Caco-2 (cell line): ENCODE measurements at regions not wholly inside any gene's neighbourhood (a gene's known extent, or its start where the extent isn't known, plus 50 kb on each side); places are given as distances from the start of the nearest gene placed in this dataset.

Experiments
- BruUV-seq: library from RNA; stranded (reverse); fragments of 400-500 nt; replicated peaks from 2 replicates; lab custom pipeline; 2021; lab: Mats Ljungman, UMichigan
- CTCF ChIA-PET: fragments of 300-600 bp; sonication (Branson Sonifier 250); formaldehyde crosslinking; loops from one replicate; lab custom pipeline; 2022; ENCODE audit warnings: antibody characterized with exemption; lab: Charles Lee
- POLR2A ChIA-PET: fragments of 300-600 bp; sonication (Branson Sonifier 250); formaldehyde crosslinking; loops from one replicate; lab custom pipeline; 2022; ENCODE audit warnings: antibody characterized with exemption; lab: Charles Lee
- DNase-seq, 2 experiments: peaks; one replicate each; pipeline versions ENCODE4 v3.0.0 to v3.0.0-alpha.2; 2020 to 2022
- H3K27me3 ChIP-seq: replicated peaks from 2 replicates; pipeline ENCODE4 v1.6.0; 2011; ENCODE audit warnings: low read length; ENCODE audit not compliant: control insufficient read depth, insufficient read depth
- H3K36me3 ChIP-seq: 2 replicates; pipeline ENCODE4 v1.5.1; 2011; ENCODE audit warnings: low read length; ENCODE audit not compliant: control insufficient read depth, insufficient read depth
- H3K4me1 ChIP-seq: fragments of 250-450 bp; sonication (Bioruptor Pico); 2 replicates; pipeline ENCODE4 v1.5.1; 2020; ENCODE audit warnings: mild to moderate bottlenecking
- H3K4me3 ChIP-seq: 2 replicates; pipeline ENCODE4 v1.5.1; 2011; ENCODE audit warnings: low read depth, mild to moderate bottlenecking, control low read depth, low read length
- H3K9me3 ChIP-seq: fragments of 250-450 bp; sonication (Bioruptor Pico); 2 replicates; pipeline ENCODE4 v1.5.1; 2020; ENCODE audit warnings: mild to moderate bottlenecking, moderate library complexity
- H3K27ac Mint-ChIP-seq: one replicate; pipeline ENCODE4 v1.8.0; 2022; ENCODE audit warnings: mixed read lengths; ENCODE audit not compliant: unreplicated experiment
- H3K27me3 Mint-ChIP-seq: one replicate; pipeline ENCODE4 v1.8.0; 2022; ENCODE audit warnings: mixed read lengths; ENCODE audit not compliant: insufficient read depth, unreplicated experiment
- H3K36me3 Mint-ChIP-seq: one replicate; pipeline ENCODE4 v1.8.0; 2022; ENCODE audit warnings: mild to moderate bottlenecking, mixed read lengths; ENCODE audit not compliant: insufficient read depth, unreplicated experiment
- H3K4me1 Mint-ChIP-seq: one replicate; pipeline ENCODE4 v1.8.0; 2022; ENCODE audit warnings: low read depth, mixed read lengths; ENCODE audit not compliant: unreplicated experiment
- H3K4me3 Mint-ChIP-seq: one replicate; pipeline ENCODE4 v1.8.0; 2022; ENCODE audit warnings: mild to moderate bottlenecking, moderate library complexity, mixed read lengths; ENCODE audit not compliant: unreplicated experiment
- H3K9me3 Mint-ChIP-seq: one replicate; pipeline ENCODE4 v1.8.0; 2022; ENCODE audit warnings: mixed read lengths; ENCODE audit not compliant: unreplicated experiment
- intact Hi-C: fragments of 100-400 bp; cut with micrococcal nuclease; formaldehyde crosslinking; loops from one replicate; pipeline ENCODE4 v1.10.0; 2022; ENCODE audit not compliant: unreplicated experiment
- TF ChIP-seq, protein P1 (sequence below), 2 experiments: fragments of 200-600 bp in 1 of 2; IDR thresholded peaks; 1 replicate in 1 of 2; 2 replicates in 1 of 2; pipeline versions ENCODE4 v1.5.1 to v1.8.0; 2011 to 2022; ENCODE audit warnings: antibody characterized with exemption in 1 of 2, control low read depth in 1 of 2, inconsistent platforms in 1 of 2, low read depth in 1 of 2, low read length in 1 of 2, mild to moderate bottlenecking in 1 of 2, moderate library complexity in 1 of 2; ENCODE audit not compliant: insufficient read depth in 1 of 2, severe bottlenecking in 1 of 2, unreplicated experiment in 1 of 2

DNA sequence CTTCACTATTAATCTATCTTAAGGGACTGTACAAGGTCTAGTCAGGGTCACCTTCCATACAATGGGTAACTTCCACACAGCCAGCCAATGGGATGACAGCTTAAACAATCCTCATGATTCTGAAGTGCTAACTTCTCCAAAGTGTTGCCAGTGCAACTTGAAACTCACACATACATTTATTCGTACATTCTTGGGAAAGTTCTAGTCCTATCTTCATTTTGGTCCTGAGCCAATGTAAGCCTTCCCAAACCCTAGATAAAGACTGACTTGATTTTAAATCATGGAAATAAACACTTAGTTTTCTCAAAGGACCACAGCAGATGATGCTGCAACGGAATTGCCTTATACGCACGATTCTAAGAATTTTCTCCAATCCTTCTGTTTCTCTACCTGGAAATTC, 117.5 kb upstream of the COL1A2 start:
- Histone ChIP-seq H3K9me3 (no peaks in the 10 kb centered on the region), H3K27me3 (peaks cover 5% of the 10 kb centered on the region), H3K4me3 (no peak overlapping the region), H3K36me3 (no peaks in the 10 kb centered on the region), H3K4me1 (no peaks in the 10 kb centered on the region)
- DNase-seq, result no peak
- intact Hi-C loops, result no loop called here
- Mint-ChIP-seq H3K36me3 (no peaks in the 10 kb centered on the region), H3K27me3 (peaks cover 4% of the 10 kb centered on the region), H3K27ac (no peak overlapping the region), H3K4me3 (no peak overlapping the region), H3K4me1 (no peaks in the 10 kb centered on the region), H3K9me3 (no peaks in the 10 kb centered on the region)
- no TSS peak for BruUV-seq
- TF ChIP-seq, protein P1, sequence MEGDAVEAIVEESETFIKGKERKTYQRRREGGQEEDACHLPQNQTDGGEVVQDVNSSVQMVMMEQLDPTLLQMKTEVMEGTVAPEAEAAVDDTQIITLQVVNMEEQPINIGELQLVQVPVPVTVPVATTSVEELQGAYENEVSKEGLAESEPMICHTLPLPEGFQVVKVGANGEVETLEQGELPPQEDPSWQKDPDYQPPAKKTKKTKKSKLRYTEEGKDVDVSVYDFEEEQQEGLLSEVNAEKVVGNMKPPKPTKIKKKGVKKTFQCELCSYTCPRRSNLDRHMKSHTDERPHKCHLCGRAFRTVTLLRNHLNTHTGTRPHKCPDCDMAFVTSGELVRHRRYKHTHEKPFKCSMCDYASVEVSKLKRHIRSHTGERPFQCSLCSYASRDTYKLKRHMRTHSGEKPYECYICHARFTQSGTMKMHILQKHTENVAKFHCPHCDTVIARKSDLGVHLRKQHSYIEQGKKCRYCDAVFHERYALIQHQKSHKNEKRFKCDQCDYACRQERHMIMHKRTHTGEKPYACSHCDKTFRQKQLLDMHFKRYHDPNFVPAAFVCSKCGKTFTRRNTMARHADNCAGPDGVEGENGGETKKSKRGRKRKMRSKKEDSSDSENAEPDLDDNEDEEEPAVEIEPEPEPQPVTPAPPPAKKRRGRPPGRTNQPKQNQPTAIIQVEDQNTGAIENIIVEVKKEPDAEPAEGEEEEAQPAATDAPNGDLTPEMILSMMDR (IDR thresholded peaks at IDR 0.05; ENCODE audit: insufficient read depth in 1 of 2, low read depth in 1 of 2, low read length in 1 of 2, severe bottlenecking in 1 of 2, unreplicated experiment in 1 of 2), result no peak
- ChIA-PET CTCF (interaction anchor here (0.6 kb wide), 1 partner anchor 12 kb away, joined by 3 read pairs; no protein-coding TSS in a partner anchor), POLR2A (no interaction called here)

DNA sequence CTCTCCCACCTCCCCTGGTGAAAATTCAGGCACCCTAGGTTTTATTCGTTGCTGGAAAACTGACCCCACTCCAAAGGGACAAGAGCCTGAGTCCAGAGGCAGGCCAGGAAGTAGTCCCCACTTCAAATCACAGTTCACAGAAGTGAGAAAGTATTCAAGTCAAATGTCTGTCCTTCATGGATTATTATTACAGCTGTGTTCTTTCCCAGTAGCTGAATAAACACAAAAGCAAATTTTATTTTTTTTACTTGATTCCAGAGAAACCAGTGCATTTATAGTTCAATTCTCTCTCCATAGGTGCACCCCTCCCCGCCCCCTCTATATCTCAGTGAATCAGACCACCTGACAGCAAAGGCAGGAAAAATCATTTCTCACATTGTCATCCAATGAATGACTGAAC, 113.8 kb upstream of the COL1A2 start:
- BruUV-seq, result no TSS peak
- no peaks in the 10 kb centered on the region for H3K4me1 Mint-ChIP-seq
- H3K4me1 ChIP-seq, result no peaks in the 10 kb centered on the region
- H3K27me3 ChIP-seq, result peaks cover 4% of the 10 kb centered on the region
- H3K36me3 Mint-ChIP-seq, result no peaks in the 10 kb centered on the region
- TF ChIP-seq, protein P1 (IDR thresholded peaks at IDR 0.05; ENCODE audit: insufficient read depth in 1 of 2, low read depth in 1 of 2, low read length in 1 of 2, severe bottlenecking in 1 of 2, unreplicated experiment in 1 of 2), result no peak
- POLR2A ChIA-PET, result no interaction called here
- H3K4me3 Mint-ChIP-seq, result no peak overlapping the region
- intact Hi-C loops, result no loop called here
- no peak for DNase-seq
- no peak overlapping the region for H3K27ac Mint-ChIP-seq
- no peaks in the 10 kb centered on the region for H3K36me3 ChIP-seq
- peaks cover 11% of the 10 kb centered on the region for H3K27me3 Mint-ChIP-seq
- CTCF ChIA-PET, result no interaction called here
- no peak overlapping the region for H3K4me3 ChIP-seq
- H3K9me3 ChIP-seq, result no peaks in the 10 kb centered on the region
- H3K9me3 Mint-ChIP-seq, result no peaks in the 10 kb centered on the region

DNA sequence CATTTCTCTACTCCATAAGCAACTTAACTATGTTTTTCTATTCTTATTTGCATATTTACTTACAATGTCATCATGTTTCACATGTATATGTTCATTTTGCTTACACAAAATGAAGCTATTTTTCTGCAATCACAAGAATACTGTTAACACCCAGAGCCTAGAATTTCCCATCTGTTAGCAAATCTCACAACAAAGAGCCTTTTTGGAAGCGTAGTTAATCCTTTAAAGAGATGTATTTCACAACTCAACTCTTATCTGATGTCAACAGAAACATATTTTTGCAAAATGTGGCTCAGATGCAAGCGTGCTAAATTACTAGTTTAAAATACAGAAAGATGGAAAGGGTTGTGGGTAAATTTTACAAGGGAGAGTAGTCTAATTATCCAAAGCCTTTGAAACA, 110.6 kb upstream of the COL1A2 start:
- TF ChIP-seq, protein P1 (IDR thresholded peaks at IDR 0.05; ENCODE audit: insufficient read depth in 1 of 2, low read depth in 1 of 2, low read length in 1 of 2, severe bottlenecking in 1 of 2, unreplicated experiment in 1 of 2), result no peak
- Mint-ChIP-seq H3K4me1 (no peaks in the 10 kb centered on the region), H3K9me3 (no peaks in the 10 kb centered on the region), H3K4me3 (no peak overlapping the region), H3K36me3 (no peaks in the 10 kb centered on the region), H3K27me3 (peaks cover 15% of the 10 kb centered on the region), H3K27ac (no peak overlapping the region)
- intact Hi-C loops, result no loop called here
- no peak for DNase-seq
- no peaks in the 10 kb centered on the region for H3K36me3 ChIP-seq
- no TSS peak for BruUV-seq
- H3K9me3 ChIP-seq, result no peaks in the 10 kb centered on the region
- no peaks in the 10 kb centered on the region for H3K4me1 ChIP-seq
- no peak overlapping the region for H3K4me3 ChIP-seq
- ChIA-PET CTCF (no interaction called here), POLR2A (no interaction called here)
- H3K27me3 ChIP-seq, result peaks cover 4% of the 10 kb centered on the region
